ENCODE measurements at regions not wholly inside any gene's neighbourhood (a gene's known extent, or its start where the extent isn't known, plus 50 kb on each side); places are given as distances from the start of the nearest gene placed in this dataset.

DNA sequence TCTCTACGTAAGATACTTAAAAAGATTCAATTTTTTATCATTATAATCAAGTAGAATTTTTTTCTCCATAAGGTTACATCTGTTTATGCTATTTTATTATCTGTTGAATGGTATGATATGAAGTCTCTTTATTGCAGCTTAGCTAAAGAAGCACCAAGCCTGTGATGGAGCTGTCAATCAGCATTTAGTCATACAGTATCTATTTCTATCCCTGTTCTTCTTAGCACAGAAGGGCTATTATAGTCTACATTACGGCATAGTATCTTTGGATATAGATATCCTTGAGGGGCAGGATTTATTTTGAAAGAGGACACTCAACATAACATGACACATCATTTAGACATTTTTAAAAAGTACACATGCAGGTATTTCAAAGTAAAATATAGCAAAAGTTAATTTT, 277.1 kb downstream of the FOXG1 start:
- DNase-seq: no peak

DNA sequence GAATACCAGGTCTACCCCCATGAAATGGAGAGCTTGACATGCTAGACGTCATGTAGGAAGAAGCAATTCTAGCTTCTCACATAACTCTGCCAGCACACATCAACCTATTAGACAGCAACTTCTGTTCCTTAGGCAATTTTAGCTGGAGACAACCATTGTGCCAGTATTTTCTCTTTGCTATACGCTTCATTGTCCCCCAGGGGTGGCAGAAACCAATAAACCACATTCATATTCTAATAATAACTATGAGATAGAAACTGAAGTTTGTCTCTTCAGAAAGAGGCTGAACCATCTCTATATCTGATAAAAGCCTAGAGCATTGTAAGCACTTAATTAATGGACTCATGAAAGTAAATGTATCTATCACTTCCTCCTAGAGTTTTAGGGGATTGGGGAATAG, 278.6 kb downstream of the FOXG1 start:
- no peak for DNase-seq

- DNase-seq: no peak
Observed at GRCh38 chr14:29054119-29054518, 287.5 kb downstream of the FOXG1 start.

DNA sequence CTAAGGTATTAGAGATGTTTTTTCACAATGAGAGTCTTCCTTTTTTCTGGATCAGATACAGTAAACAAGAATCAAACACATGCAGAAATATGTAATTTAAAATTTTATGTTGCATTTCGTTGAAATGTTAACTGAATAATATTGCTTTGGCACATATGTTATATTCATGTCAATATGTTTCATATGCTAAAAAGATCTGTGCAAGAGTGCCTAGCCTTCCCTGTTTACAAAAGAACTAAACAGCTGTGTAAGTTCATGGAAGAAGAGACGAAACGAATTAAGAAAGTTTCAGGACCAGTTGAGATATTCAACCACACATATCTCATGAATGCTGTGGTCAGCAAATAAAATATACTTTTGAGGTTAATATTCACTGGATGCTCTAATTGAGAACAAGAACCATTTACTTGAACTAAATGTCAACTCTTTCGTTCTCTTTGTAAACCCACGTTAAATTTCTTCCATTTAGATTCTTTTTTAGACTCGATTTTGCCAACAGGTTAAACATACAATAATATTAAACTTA, 289.5 kb downstream of the FOXG1 start:
- DNase-seq: no peak

- no peak for DNase-seq
Observed at GRCh38 chr14:29061702-29062101, 295.1 kb downstream of the FOXG1 start.

DNA sequence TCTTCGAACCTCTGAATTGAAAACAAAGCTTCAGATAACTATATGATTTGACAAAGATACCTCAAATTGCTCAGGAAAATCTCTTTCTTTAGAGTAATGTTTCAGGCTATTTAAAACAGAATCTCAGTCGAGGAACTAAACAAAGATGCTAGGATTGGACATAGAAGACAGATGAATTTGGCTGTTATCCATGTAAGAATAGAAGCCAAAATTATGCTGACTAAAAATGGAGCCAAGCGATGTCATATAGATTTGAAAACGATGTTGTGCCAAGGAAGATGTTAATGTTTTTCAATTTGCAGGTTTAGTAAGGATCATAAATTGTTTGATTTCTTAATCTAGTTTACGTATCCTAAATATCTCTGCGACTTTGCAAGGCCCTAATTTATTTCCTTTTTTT, 295.9 kb downstream of the FOXG1 start:
- DNase-seq: no peak

DNA sequence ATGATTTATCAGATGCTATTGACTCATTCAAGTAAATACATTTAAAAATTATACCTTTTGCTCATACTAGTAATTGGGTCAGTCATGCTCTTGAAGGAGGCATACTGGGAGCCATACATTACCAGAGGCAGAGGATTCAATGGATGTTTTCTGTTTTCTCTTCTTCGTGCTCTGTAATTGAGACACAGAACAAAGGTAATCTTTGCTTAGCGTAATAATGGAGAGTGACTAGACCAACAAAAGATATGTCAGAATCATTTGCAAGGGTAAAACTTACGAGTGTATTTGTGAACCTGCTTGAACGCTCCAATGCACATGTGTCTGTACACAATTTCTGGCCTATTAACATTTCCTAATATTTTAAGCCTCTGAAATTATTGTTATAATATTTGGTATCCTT, 296.4 kb downstream of the FOXG1 start:
- no peak for DNase-seq

DNA sequence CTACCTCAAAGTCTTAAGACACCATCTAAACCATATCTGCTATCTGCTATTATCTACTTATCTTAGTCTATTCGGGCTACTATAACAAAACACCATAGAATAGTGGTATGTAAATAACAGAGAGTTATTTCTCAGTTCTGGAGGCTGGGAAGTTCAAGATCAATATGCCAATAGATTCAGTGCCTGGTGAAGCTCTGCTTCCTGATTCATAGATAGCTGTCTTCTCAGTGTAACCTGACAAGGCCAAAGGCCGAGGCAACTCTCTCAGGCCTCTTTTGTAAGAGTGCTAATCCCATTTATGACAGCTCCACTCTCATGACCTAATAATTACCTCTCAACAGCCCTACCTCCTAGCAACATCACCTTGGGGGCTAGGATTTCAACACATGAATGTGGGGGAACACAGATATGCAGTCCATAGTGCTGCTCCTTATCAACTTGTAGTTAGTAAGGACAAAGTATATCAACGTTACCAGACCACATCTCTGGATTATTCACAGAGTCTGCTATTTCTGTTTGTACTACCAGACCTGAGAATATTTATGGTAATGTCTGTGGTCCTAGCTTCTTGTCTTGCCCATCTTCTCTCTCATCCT, 297.8 kb downstream of the FOXG1 start:
- no peak for DNase-seq

DNA sequence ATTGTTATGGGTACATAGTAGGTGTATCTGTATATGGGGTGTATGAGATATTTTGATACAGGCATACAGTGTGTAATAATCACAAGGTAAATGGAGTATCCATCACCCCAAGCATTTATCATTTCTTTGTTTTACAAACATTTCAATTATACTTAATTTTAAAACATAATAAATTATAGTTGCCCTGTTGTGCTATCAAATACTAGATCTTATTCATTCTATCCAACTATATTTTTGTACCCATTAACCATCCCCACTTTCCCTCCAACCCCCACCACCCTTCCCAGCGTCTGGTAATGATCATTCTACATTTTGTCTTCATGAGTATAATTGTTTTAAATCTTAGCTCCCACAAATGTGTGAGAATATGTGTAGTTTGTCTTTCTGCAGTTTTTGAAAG, 302.6 kb downstream of the FOXG1 start:
- DNase-seq: no peak

GRCh38 chr14:29075761-29076160, 309.2 kb downstream of the FOXG1 start:
- DNase-seq: no peak

- no peak for DNase-seq
Observed at GRCh38 chr14:29077916-29078315, 311.3 kb downstream of the FOXG1 start.

DNA sequence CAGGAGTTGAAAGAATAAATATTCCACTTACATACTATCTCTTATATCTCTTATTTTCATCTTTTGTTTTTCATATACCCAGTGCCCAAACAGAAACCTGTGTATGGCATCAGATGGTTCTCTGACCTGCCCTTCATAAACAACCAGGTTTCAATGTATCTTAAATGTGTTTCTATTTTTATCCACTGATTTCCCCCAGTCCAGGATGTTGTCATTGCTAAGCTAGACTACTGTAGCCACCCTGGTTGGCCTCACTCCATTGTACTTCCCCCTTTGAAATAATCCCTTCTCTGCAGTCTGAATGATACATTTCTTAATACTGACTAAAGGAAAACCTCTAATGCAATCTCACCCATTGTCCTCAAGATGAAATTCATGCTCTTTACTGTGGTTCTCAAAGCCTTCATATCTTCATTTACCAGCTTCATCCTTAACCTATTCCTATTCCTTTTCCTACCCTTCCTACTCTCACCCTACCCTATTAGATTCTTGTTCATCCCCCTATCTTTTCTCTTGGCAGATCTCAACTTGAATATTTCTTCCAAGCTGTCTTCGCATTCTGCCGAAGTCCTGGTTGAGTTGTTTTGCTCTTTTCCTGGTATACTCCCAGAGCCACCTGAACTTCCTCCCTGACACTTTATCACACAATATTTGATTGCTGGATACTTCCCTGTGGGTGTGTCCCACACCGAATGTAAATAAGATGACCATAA, 312.4 kb downstream of the FOXG1 start:
- no peak for DNase-seq

DNA sequence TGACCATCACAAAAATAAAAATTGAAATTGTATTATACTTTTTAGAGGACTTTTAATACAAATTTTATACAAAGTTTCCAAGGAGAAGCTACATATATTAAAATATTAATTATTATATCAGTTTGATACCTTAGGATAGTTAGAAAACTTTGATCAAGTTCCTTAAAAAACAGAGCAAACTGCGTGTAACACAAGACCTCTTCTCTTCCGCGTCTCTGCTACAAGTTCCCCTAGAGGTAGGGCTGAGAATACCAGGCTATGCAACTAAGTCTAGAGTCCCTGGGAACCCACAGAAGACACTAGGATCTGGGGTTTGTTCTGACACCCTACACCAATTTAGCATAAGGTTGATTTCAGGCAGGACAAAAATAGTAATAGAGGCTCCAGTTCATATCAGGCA, 319.0 kb downstream of the FOXG1 start:
- no peak for DNase-seq

DNA sequence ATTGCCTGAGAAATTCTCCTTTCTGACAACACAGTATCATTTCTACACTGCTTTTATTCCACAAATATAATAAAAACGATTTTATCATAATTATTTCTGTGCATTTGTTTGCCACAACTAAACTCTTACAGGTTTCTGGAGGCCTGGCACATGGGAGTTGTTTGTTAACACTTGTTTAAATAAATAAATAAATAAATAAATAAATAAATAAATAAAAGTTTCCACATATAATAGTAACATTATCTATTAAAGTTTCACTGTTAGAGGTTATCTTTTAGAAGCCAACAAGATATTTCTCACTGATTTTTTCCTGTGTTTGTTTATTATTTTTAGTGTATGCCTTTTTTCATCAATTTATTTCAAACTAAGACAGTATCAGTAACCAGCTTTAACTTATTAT, 323.3 kb downstream of the FOXG1 start:
- no peak for DNase-seq

- DNase-seq: no peak
Observed at GRCh38 chr14:29092121-29092520, 325.5 kb downstream of the FOXG1 start.

DNA sequence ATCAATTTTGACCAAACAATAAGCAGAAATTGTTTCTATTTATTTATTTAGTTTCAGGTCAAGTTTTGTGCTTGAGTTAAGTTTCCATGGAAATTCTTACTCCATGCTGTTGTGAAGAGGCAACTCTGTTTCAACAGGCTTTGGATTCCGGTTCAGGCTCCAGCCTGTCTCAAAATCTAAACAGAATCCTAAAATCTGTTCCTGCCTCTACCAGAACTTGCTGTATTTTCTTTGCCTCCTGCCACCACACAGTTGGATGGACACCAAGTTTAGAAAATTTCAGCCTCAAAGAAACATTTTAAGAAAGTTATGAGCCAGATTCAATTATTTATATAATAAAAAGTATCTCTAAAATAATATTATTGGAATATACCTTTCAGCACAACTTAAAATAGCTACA, 330.9 kb downstream of the FOXG1 start:
- DNase-seq: no peak

DNA sequence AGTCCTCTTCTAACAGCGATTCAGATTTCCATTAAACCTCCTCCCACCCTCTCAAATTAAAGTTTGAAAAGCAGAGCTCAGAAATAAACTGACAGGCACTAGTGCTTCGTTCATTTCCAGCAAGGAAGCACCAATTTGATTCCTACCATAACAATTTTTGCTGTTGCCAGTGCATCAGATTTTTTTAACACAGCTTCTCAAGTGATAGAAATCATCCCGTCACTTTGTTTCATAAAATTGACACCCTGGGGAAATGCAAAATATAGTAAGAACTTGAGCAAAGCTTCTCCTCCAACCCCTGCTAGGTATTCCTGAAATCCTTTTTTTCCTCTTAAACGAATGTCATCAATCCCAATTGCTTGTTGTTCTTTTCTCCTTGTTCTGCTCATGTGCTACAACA, 332.1 kb downstream of the FOXG1 start:
- no peak for DNase-seq

- DNase-seq: no peak
Observed at GRCh38 chr14:29102266-29102665, 335.7 kb downstream of the FOXG1 start.

- DNase-seq: no peak
Observed at GRCh38 chr14:29102996-29103395, 336.4 kb downstream of the FOXG1 start.

DNA sequence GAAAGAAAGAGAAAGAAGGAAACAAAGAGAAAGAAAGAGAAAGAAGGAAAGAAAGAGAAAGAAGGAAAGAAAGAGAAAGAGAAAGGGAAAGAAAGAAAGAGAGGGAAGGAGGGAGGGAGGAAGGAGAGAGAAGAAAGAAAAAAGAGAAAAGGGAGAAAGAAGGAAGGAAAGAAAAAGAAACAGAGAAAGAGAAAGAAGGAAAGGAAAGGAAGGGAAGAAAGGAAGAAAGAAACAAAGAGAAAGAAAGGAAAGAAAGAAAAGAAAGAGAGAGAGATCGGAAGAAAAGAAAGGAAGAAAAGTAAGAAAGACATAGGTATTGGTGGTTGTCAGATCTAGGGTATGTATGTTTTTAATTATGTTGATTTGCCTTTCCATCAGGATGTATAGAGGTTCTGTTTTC, 342.3 kb downstream of the FOXG1 start:
- DNase-seq: no peak

- no peak for DNase-seq
Observed at GRCh38 chr14:29109589-29109988, 343.0 kb downstream of the FOXG1 start.

GRCh38 chr14:29111554-29111953, 345.0 kb downstream of the FOXG1 start:
- DNase-seq: no peak

- no peak for DNase-seq
Observed at GRCh38 chr14:29123017-29123416, 356.4 kb downstream of the FOXG1 start.

- DNase-seq: no peak
Observed at GRCh38 chr14:29126361-29126760, 359.8 kb downstream of the FOXG1 start.

- DNase-seq: no peak
Observed at GRCh38 chr14:29126865-29127264, 360.3 kb downstream of the FOXG1 start.

All from CD4-positive, alpha-beta T cell treated with Interferon gamma for 1 hour (primary cell).